ENCODE measurements at regions not wholly inside any gene's neighbourhood (a gene's known extent, or its start where the extent isn't known, plus 50 kb on each side); places are given as distances from the start of the nearest gene placed in this dataset.

DNA sequence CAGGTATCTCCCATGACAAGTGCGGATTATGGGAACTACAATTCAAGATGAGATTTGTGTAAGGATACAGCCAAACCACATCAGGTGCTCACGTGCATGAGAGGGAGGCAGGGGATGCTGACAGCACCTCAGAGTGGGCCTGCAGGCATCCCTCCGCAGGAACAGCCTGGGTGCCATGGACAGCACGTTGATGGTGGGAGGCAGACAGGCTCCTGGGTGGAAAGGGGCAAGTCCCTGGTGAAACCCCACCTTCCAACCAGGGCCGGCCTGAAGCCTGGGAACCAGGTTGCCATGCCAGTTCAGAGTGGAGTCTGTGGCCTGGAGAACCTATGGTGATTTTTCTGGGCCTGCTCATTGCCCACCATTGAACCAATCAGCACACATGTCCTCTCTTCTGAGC is 1469.6 kb downstream of the PCDH7 start:
- TF ChIP-seq ZFP30 (CRISPR knock-in tag; IDR thresholded peaks at IDR 0.05) (no peak), ZNF565 (CRISPR knock-in tag; conservative IDR thresholded peaks at IDR 0.05; ENCODE audit: low read depth) (no peak), ZNF8 (CRISPR knock-in tag; IDR thresholded peaks at IDR 0.05) (no peak), SNAI2 (CRISPR knock-in tag; IDR thresholded peaks at IDR 0.05) (no peak), GLIS3 (CRISPR knock-in tag; IDR thresholded peaks at IDR 0.05) (no peak), ESRRG (CRISPR knock-in tag; IDR thresholded peaks at IDR 0.05) (no peak), TOX (CRISPR knock-in tag; IDR thresholded peaks at IDR 0.05; ENCODE audit: borderline replicate concordance) (no peak), OSR1 (CRISPR knock-in tag; IDR thresholded peaks at IDR 0.05) (no peak), CSDC2 (CRISPR knock-in tag; IDR thresholded peaks at IDR 0.05) (no peak)
- TF ChIP-seq, protein P1, sequence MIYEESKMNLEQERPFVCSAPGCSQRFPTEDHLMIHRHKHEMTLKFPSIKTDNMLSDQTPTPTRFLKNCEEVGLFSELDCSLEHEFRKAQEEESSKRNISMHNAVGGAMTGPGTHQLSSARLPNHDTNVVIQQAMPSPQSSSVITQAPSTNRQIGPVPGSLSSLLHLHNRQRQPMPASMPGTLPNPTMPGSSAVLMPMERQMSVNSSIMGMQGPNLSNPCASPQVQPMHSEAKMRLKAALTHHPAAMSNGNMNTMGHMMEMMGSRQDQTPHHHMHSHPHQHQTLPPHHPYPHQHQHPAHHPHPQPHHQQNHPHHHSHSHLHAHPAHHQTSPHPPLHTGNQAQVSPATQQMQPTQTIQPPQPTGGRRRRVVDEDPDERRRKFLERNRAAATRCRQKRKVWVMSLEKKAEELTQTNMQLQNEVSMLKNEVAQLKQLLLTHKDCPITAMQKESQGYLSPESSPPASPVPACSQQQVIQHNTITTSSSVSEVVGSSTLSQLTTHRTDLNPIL (CRISPR knock-in tag; IDR thresholded peaks at IDR 0.05; ENCODE audit: low read depth) = no peak
- TF ChIP-seq, protein P2, sequence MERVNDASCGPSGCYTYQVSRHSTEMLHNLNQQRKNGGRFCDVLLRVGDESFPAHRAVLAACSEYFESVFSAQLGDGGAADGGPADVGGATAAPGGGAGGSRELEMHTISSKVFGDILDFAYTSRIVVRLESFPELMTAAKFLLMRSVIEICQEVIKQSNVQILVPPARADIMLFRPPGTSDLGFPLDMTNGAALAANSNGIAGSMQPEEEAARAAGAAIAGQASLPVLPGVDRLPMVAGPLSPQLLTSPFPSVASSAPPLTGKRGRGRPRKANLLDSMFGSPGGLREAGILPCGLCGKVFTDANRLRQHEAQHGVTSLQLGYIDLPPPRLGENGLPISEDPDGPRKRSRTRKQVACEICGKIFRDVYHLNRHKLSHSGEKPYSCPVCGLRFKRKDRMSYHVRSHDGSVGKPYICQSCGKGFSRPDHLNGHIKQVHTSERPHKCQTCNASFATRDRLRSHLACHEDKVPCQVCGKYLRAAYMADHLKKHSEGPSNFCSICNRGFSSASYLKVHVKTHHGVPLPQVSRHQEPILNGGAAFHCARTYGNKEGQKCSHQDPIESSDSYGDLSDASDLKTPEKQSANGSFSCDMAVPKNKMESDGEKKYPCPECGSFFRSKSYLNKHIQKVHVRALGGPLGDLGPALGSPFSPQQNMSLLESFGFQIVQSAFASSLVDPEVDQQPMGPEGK (CRISPR knock-in tag; IDR thresholded peaks at IDR 0.05; ENCODE audit: borderline replicate concordance) = no peak
- TF ChIP-seq, protein P3, sequence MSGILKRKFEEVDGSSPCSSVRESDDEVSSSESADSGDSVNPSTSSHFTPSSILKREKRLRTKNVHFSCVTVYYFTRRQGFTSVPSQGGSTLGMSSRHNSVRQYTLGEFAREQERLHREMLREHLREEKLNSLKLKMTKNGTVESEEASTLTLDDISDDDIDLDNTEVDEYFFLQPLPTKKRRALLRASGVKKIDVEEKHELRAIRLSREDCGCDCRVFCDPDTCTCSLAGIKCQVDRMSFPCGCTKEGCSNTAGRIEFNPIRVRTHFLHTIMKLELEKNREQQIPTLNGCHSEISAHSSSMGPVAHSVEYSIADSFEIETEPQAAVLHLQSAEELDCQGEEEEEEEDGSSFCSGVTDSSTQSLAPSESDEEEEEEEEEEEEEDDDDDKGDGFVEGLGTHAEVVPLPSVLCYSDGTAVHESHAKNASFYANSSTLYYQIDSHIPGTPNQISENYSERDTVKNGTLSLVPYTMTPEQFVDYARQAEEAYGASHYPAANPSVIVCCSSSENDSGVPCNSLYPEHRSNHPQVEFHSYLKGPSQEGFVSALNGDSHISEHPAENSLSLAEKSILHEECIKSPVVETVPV (CRISPR knock-in tag; IDR thresholded peaks at IDR 0.05) = no peak

Data from SK-N-SH treated with all-trans-retinoic acid at 6 μM for 48 hours (cell line).